ENCODE measurements at regions not wholly inside any gene's neighbourhood (a gene's known extent, or its start where the extent isn't known, plus 50 kb on each side); places are given as distances from the start of the nearest gene placed in this dataset.

DNA sequence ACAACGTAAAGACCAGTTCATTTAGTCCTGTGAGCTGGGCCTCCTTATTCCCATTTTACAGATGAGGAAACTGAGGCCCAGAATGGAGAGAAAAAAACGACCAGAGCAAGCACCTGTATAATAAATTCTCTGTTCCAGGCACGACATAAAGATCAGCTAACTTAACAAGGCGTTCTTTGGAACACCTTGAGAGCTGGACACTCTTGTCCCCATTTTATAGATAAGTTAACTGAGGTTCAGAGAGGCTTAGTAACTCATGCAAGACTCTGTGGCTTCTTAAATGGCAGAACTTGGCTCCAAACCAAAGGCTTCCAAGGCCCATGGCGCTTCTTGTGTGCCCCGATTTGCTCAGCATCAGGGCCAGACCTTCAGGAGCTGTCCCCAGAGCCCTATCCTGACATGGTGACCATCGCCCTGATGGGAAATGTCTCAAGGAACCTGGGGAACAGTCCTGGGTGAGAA lies 142.1 kb downstream of the VEGFA start:
- no peak for DNase-seq (ENCODE audit: low read depth)
- TF ChIP-seq, protein P1, sequence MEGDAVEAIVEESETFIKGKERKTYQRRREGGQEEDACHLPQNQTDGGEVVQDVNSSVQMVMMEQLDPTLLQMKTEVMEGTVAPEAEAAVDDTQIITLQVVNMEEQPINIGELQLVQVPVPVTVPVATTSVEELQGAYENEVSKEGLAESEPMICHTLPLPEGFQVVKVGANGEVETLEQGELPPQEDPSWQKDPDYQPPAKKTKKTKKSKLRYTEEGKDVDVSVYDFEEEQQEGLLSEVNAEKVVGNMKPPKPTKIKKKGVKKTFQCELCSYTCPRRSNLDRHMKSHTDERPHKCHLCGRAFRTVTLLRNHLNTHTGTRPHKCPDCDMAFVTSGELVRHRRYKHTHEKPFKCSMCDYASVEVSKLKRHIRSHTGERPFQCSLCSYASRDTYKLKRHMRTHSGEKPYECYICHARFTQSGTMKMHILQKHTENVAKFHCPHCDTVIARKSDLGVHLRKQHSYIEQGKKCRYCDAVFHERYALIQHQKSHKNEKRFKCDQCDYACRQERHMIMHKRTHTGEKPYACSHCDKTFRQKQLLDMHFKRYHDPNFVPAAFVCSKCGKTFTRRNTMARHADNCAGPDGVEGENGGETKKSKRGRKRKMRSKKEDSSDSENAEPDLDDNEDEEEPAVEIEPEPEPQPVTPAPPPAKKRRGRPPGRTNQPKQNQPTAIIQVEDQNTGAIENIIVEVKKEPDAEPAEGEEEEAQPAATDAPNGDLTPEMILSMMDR (conservative IDR thresholded peaks at IDR 0.05; ENCODE audit: control insufficient read depth, insufficient read depth, low read depth, low read length) = no peak
- H3K4me3 ChIP-seq (ENCODE audit: control insufficient read depth, low read depth, low read length) = no peak overlapping the region

DNA sequence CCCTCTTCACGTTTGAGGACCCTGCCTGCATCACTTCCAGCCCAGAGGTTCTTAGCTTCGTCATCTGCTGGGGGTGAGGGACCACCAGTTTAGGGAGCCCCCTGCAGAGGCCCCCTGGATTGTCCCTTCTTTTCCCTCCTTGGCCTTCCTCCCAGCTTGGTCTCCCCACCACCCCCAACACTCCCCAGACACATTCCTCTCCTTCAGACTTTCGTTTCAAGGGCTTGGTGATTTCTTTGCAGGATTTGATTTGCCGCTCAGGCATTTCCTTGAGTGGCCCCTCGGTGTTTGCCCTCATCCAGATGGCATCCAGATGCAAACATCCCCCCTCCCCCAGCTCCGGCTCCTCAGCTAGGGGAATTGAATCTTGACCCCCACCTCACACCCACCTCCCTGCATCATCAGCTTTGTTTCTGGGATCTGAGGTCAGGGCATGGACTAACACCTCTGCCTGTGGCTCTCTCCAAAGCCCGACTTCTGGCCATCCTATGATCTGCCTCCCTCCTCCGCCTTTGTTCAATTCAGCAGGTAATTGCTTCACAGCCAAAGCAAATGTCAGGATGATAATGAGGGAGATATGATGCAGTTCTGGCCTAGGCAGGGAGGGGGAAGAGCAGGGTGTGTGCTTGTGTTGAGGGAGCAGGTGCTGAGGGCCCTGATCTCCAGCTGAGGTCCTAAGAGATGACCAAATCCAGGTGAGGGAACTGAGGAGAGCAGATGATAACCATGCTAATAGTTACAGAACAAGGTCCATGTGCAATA lies 141.5 kb downstream of the VEGFA start:
- H3K4me3 ChIP-seq (ENCODE audit: control insufficient read depth, low read depth, low read length) = no peak overlapping the region
- TF ChIP-seq, protein P1 (conservative IDR thresholded peaks at IDR 0.05; ENCODE audit: control insufficient read depth, insufficient read depth, low read depth, low read length) = no peak
- DNase-seq (ENCODE audit: low read depth) = no peak

DNA sequence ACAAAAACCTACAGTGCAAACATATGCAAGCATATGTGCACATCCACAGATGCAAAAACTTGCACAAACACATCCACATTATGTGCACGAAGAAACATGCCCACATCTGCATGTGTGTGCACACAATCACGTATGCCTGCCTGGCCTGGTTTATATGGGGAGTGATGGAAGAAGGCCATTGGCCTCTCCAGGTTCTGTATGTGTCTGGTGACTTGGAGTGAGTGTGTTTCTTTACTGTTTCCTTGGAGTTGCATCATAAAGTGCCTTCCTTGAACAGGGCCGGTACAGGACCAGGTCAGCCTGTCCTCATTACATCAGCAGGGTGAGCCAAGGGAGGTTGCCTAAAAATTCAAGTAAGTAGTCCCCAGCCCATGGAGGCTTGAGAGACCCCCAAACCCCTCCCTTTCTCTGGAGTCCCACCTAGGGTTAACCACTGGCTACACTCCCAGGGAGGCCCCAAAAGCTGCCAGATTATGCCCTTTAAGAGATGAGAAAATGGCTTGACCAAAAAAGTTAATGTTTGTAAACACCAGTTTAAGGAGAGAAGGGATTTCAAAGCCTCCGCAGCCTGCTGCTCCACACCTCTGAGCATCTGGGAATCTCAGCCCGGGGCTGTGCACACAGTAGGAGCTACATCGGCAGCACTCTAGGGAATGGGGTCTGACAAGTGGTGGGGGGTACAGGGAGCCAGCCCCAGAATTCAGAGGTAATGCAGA lies 140.8 kb downstream of the VEGFA start:
- no peak overlapping the region for H3K4me3 ChIP-seq (ENCODE audit: control insufficient read depth, low read depth, low read length)
- DNase-seq (ENCODE audit: low read depth) = peak; percentile 65
- TF ChIP-seq, protein P1 (conservative IDR thresholded peaks at IDR 0.05; ENCODE audit: control insufficient read depth, insufficient read depth, low read depth, low read length) = no peak

DNA sequence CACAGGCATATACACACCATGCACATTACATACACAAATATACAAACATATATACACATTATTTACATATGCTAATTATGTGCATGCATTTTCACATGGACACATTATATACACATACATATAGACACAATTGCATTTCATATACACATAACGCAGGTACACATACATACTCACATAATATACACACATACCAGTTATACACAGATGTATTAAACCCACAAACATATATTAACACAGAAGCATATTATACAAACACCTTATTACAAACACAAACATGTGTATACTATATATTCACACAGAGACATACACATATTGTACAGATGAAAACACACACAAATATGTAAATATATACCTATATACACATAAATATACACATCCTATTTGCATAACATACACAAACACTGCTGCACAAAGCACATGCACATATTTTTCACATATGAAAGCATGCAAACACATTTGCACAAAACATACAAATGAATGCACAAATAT lies 140.2 kb downstream of the VEGFA start:
- H3K4me3 ChIP-seq (ENCODE audit: control insufficient read depth, low read depth, low read length) = no peak overlapping the region
- DNase-seq (ENCODE audit: low read depth) = no peak
- TF ChIP-seq, protein P1 (conservative IDR thresholded peaks at IDR 0.05; ENCODE audit: control insufficient read depth, insufficient read depth, low read depth, low read length) = no peak

DNA sequence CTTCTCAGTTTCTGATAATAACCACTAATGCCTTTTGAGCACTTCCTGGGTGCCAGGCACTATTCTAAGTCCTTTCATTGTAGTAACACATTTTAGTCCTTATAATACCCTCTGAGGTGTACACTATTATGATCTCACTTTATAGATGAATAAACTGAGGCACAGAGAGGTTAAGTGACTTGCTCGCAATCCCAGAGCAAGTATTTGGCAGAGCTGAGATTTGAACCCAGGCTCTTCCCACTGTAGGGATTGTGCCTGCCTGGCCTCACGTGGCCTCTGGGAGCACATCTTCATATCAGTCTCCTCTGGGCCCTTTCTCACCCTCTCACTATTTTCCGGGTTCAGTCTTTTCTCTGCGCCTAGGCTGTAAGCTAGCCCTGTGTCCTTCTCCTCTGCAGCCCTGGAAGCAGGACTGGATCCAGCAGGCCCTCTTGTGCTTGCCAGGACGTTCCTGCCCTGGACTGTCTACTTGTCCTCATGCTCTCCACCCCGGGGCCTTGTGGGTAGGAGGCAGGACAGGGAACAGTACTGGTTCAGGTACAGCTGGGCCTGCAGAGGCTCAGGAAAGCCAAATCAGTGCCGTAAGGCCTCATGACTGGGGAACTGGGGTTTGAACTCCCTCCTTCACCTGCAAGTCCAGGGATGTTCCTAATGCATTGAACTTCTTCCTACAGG lies 139.6 kb downstream of the VEGFA start:
- no peak overlapping the region for H3K4me3 ChIP-seq (ENCODE audit: control insufficient read depth, low read depth, low read length)
- TF ChIP-seq, protein P1 (conservative IDR thresholded peaks at IDR 0.05; ENCODE audit: control insufficient read depth, insufficient read depth, low read depth, low read length) = no peak
- DNase-seq (ENCODE audit: low read depth) = no peak

DNA sequence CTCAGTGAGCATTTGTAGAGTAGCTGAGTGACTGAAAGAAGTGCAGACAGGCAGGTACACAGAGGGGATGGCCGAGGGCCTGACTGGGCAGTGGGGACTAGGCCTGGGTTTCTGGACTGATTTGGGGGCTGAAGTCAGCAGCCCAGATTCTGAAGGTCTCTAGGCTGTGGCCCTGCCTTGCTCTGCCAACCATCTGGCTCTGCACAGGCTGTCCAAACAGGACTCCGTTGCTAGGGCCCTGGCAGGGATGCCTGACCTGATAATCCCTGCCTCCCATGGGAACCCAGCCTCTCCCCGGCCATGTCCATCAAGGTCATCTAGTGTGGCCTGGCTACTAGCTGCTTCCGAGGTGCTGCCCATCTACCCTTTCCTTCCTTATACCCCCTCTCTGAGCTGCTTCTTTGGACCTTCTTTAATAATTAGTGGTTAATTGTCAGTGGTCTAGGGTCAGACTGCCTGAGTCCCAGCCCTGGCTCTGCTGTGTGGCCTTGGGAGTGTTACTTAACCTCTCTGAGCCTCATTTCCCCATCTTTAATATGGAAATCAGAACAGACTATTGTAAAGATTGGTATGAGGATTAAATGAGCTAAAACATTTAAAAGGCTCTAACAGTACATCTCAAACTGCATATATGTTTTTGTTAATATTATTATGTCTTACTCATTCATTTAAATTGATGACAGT lies 137.9 kb downstream of the VEGFA start:
- TF ChIP-seq, protein P1 (conservative IDR thresholded peaks at IDR 0.05; ENCODE audit: control insufficient read depth, insufficient read depth, low read depth, low read length) = no peak
- DNase-seq (ENCODE audit: low read depth) = no peak
- H3K4me3 ChIP-seq (ENCODE audit: control insufficient read depth, low read depth, low read length) = no peak overlapping the region
